T-helper 17 cell (primary cell): ENCODE measurements at regions not wholly inside any gene's neighbourhood (a gene's known extent, or its start where the extent isn't known, plus 50 kb on each side); places are given as distances from the start of the nearest gene placed in this dataset.

Source experiments
- ATAC-seq: fragments of 150-1000 bp; cut with Tn5 transposase; 2 replicates; pipeline ENCODE4 v1.10.0; 2021; ENCODE audit warnings: mild to moderate bottlenecking, moderate library complexity
- DNase-seq, 3 donors: peaks; one replicate each; pipeline versions ENCODE4 v3.0.0 to v3.0.0-alpha.2; 2020 to 2021
- H3K9me3 ChIP-seq: one replicate; pipeline ENCODE4 v1.7.0; 2013; ENCODE audit warnings: low read length, mild to moderate bottlenecking; ENCODE audit not compliant: control insufficient read depth, poor library complexity, severe bottlenecking
- H3K27ac Mint-ChIP-seq: one replicate; pipeline ENCODE4 v1.8.0; 2022; ENCODE audit warnings: mild to moderate bottlenecking, moderate library complexity, mixed read lengths
- H3K27me3 Mint-ChIP-seq: one replicate; pipeline ENCODE4 v1.8.0; 2022; ENCODE audit warnings: mixed read lengths
- H3K36me3 Mint-ChIP-seq: one replicate; pipeline ENCODE4 v1.8.0; 2022; ENCODE audit warnings: low read depth, mixed read lengths
- H3K4me1 Mint-ChIP-seq: one replicate; pipeline ENCODE4 v1.8.0; 2022; ENCODE audit warnings: mild to moderate bottlenecking, mixed read lengths
- H3K4me3 Mint-ChIP-seq: one replicate; pipeline ENCODE4 v1.8.0; 2022; ENCODE audit warnings: mild to moderate bottlenecking, moderate library complexity, mixed read lengths

DNA sequence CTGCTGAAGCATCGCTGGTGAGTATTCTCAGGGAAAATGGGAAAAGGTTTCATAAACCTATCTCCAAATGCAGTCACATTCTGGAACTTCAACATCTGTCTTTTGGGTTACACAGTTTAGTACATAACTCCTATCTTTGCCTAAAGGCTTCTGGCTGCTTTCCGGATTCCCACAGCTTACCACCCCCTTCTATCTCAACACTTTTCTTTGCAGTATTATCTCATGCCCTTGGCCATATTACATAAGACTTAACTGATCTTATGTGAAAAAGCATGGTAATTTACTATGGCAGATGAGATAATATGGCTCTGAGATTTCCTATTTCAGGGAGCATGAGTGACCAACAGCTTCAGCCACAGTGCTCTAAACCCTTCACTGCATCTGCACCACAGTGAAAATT is 369.3 kb upstream of the LINC00305 start:
- Mint-ChIP-seq H3K27me3 (no peaks in the 10 kb centered on the region), H3K27ac (no peak overlapping the region), H3K4me3 (no peak overlapping the region), H3K36me3 (no peaks in the 10 kb centered on the region), H3K4me1 (no peaks in the 10 kb centered on the region)
- no peak for DNase-seq
- peaks cover 2% of the 10 kb centered on the region for H3K9me3 ChIP-seq
- ATAC-seq = no peak

DNA sequence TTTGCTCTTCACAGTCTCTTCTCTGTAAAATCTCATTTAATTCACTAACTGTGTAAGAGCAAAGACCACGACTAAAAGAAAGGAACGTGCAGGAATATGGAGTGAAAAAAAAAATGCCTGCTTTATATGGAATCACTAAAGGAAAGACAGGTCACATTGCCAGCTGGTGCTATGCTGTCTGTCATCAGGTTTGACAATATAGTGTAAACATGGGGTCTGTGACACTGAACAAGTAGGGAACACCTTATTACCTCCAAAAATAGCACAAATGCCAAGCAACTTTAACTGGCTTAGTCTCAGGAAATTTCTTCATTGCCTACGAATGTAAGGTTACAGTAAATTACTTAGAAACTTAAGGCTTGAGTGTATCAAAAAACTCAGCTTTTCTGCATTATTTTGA is 364.5 kb upstream of the LINC00305 start:
- Mint-ChIP-seq H3K27me3 (no peaks in the 10 kb centered on the region), H3K4me1 (no peaks in the 10 kb centered on the region), H3K27ac (no peak overlapping the region), H3K4me3 (no peak overlapping the region), H3K36me3 (no peaks in the 10 kb centered on the region)
- H3K9me3 ChIP-seq = no peaks in the 10 kb centered on the region
- DNase-seq (no peak), ATAC-seq (no peak)

DNA sequence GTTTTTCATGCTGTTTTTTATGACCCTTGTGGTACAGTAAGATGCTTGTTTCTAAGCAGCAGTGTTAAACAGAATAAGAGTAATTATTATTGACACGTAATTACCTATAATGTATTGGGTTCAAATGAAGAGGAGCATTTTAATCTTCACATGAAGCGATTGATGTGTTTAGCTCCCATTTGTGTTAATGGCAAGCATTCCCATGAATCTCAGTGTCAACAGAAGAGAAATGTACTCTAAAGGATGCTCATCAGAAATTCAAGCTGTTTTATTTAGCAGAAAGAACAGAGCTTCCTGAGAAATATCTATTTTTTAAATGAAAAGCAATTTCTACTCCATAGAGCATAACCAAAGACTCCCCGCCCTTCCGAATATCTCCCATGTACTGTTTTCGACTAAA is 341.3 kb upstream of the LINC00305 start:
- no peak for ATAC-seq
- no peaks in the 10 kb centered on the region for H3K9me3 ChIP-seq
- Mint-ChIP-seq H3K27me3 (no peaks in the 10 kb centered on the region), H3K4me3 (no peak overlapping the region), H3K4me1 (no peaks in the 10 kb centered on the region), H3K36me3 (no peaks in the 10 kb centered on the region), H3K27ac (no peak overlapping the region)
- DNase-seq = no peak

DNA sequence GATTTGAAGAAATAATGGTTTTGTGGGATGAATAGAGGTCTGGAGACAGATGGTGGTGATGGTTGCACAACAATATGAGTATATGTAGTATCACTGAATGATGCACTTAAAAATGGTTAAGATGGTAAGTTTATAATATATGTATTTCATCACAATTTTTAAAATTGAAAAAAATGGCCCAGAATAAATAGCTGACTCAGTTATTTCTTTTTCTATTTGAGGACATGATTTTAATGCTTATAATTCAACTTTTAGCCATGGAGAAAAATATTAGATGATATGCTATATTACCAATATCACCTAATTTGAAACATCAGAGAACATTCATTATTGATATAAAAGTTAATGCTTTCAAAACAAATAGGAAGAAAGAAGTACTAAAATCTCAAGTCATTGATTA is 339.8 kb upstream of the LINC00305 start:
- DNase-seq = no peak
- H3K27me3 Mint-ChIP-seq = no peaks in the 10 kb centered on the region
- H3K4me1 Mint-ChIP-seq = no peaks in the 10 kb centered on the region
- H3K36me3 Mint-ChIP-seq = no peaks in the 10 kb centered on the region
- no peak overlapping the region for H3K4me3 Mint-ChIP-seq
- H3K9me3 ChIP-seq = no peaks in the 10 kb centered on the region
- no peak overlapping the region for H3K27ac Mint-ChIP-seq
- no peak for ATAC-seq

DNA sequence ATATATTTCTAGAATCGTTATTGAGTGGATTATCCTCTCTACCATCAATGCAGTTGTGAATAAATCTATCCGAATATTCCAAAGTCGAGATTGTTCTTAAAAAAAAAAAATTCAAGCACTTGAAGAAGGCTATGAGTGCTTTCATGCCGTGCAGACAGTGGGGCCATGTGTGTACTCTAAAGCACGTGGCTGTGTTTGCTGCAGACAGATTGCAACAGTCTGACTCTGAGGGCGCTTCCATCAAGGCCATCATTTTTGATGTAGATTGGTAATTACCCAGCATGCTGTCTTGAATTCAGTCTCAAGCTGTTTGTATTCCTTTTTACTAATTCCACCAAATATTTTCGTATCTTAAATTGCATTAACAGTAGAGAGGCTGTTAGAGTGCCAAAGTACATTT is 325.9 kb upstream of the LINC00305 start:
- Mint-ChIP-seq H3K4me1 (no peaks in the 10 kb centered on the region), H3K36me3 (no peaks in the 10 kb centered on the region)

DNA sequence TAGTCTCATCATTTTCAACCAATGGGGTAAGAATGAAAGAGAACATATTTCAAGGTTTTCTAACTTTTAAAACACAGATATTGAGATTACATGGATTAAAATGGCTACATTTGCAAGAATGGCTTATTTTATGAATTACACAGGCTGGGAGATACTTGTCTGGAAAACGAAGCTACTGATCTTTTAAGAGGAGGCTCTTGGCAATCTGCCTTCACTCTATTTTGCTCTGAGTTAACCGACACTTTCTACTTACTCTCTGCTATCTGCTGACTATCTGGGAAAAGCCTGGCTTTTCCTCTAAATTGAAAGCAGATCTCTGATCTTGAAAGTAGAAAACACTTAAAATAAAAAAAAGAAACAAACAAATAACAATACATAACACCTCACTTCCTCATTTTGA is 325.4 kb upstream of the LINC00305 start:
- no peaks in the 10 kb centered on the region for H3K36me3 Mint-ChIP-seq
- H3K9me3 ChIP-seq = no peaks in the 10 kb centered on the region
- H3K27ac Mint-ChIP-seq = no peak overlapping the region
- no peaks in the 10 kb centered on the region for H3K27me3 Mint-ChIP-seq
- no peak overlapping the region for H3K4me3 Mint-ChIP-seq
- no peaks in the 10 kb centered on the region for H3K4me1 Mint-ChIP-seq
- DNase-seq (no peak), ATAC-seq (no peak)

More for the DNA sequence above, 325.9 kb upstream of the LINC00305 start:
- Mint-ChIP-seq H3K4me3 (no peak overlapping the region), H3K27me3 (no peaks in the 10 kb centered on the region), H3K27ac (no peak overlapping the region)
- DNase-seq (no peak), ATAC-seq (no peak)
- H3K9me3 ChIP-seq = no peaks in the 10 kb centered on the region

DNA sequence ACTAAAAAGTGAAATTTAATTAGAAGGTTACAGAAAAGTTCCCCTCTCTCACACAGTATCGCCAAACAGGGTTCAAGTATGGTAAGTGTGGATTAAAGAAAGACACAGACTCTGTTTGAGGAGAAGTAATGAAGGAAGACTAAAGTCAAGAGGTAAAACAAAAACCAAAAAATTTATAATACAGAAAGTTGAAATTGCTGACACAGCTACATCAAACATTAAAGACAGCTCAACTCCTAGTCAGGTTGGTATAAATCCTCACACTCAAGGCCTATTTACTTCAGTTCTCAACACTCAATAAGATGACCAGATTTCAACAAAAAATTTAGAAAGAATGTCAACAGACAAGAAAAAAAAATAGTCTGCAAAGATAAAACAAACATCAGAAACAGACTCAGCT is 300.5 kb upstream of the LINC00305 start:
- H3K9me3 ChIP-seq = no peaks in the 10 kb centered on the region
- Mint-ChIP-seq H3K4me1 (no peaks in the 10 kb centered on the region), H3K27ac (no peak overlapping the region), H3K27me3 (no peaks in the 10 kb centered on the region), H3K36me3 (no peaks in the 10 kb centered on the region), H3K4me3 (no peak overlapping the region)
- ATAC-seq (no peak), DNase-seq (no peak)

DNA sequence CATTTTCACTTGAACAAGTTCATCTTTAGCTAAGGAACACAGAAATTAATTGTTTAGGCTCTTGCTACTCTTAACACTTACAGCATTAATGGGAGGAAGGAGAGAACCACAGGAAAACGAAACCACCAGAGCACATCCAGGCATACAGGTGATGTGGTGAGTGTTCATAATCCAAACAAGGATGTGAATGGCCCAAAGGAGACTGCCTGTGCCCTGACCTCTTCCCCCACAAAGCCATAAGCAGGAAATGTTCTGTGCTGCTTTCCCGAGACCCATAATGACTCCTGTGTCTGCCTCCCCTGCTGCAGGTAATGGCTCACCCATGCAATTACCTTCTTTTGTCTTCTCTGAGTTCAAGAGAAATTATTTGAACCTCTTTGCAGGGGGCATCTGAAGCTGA is 295.9 kb upstream of the LINC00305 start:
- Mint-ChIP-seq H3K4me3 (no peak overlapping the region), H3K27ac (no peak overlapping the region), H3K27me3 (no peaks in the 10 kb centered on the region), H3K36me3 (no peaks in the 10 kb centered on the region), H3K4me1 (no peaks in the 10 kb centered on the region)
- ATAC-seq (no peak), DNase-seq (no peak)
- no peaks in the 10 kb centered on the region for H3K9me3 ChIP-seq

DNA sequence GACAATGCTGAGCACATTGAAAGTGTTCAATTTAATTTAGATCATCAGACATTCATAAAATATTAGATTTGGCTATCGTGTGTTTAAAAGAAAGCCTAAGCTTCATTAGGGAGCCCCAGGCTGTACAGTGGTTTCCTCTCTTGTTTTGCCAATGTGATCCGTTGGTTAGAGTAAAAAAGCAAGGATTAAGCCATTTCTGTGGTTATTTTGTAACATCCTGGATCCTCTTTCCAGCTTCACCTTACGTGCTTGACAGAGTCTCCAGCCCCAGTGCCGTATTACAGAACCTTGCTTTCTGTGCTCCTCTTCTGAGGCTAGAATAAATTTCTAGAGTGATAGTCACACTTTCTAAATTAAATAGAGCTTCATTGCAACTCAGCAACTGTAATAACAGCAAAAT is 289.3 kb upstream of the LINC00305 start:
- H3K27ac Mint-ChIP-seq = no peak overlapping the region
- H3K36me3 Mint-ChIP-seq = no peaks in the 10 kb centered on the region
- H3K4me3 Mint-ChIP-seq = no peak overlapping the region
- ATAC-seq = no peak
- H3K4me1 Mint-ChIP-seq = no peaks in the 10 kb centered on the region
- no peak for DNase-seq
- no peaks in the 10 kb centered on the region for H3K27me3 Mint-ChIP-seq
- no peaks in the 10 kb centered on the region for H3K9me3 ChIP-seq

DNA sequence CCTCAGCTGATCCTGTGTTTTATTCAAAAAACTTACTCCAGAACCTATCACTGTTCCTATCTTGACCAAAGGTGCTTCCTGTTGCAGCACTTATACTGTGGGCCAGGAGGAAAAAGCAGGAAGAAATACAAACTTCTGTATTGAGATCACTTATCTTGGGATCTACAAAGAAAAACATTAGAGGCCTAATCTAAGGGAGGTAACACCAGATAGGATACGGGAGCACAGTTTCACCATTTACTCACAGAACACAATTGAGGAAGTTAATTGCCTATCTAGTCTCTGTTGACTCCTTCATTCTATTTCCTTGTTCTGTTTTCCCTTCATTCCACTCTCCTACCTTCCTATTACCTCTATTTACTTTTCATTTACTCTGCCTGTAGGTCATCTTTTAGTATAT is 287.2 kb upstream of the LINC00305 start:
- Mint-ChIP-seq H3K4me3 (no peak overlapping the region), H3K27ac (no peak overlapping the region), H3K4me1 (no peaks in the 10 kb centered on the region), H3K36me3 (no peaks in the 10 kb centered on the region), H3K27me3 (no peaks in the 10 kb centered on the region)
- no peak for ATAC-seq
- no peaks in the 10 kb centered on the region for H3K9me3 ChIP-seq
- no peak for DNase-seq

DNA sequence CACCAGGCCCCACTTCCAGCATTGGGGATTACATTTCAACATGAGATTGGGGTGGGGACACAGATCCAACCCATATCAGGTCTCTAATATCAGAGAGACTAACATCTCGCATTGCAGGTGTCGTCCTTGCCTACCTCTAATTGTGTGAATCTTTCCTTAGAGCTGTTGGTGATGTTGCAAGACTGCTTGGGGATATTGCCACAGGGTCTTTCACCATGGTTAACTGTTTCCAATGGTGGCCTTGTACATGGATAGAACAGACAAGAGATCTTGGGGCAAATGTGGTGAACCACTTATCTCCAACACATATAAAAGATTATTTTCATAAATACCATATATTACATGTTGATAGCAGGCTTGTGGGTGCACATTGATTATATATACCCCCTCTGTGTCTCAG is 270.3 kb upstream of the LINC00305 start:
- Mint-ChIP-seq H3K4me1 (no peaks in the 10 kb centered on the region), H3K36me3 (no peaks in the 10 kb centered on the region)
- no peak for ATAC-seq

DNA sequence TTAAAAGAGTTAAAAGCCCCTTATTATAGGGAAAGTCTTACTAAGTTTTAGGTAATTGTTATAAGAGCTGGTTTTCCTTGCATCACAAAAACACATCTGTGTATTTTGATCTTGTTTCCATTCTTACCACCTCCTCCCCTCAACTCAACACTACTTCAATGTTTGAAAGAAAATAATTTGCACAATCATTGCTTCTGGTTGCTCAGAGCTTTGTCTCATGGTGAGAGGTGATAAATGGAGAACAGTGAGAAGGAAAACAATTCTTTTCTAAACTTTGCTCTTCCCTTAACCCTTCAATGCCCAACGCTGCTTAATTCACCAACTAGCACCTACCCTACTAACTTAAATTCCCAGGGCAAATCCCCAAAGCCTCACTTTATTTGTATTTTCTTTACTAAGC is 268.1 kb upstream of the LINC00305 start:
- ATAC-seq = no peak
- H3K27ac Mint-ChIP-seq = no peak overlapping the region
- H3K36me3 Mint-ChIP-seq = no peaks in the 10 kb centered on the region
- DNase-seq = no peak
- no peaks in the 10 kb centered on the region for H3K27me3 Mint-ChIP-seq
- no peaks in the 10 kb centered on the region for H3K9me3 ChIP-seq
- no peak overlapping the region for H3K4me3 Mint-ChIP-seq
- H3K4me1 Mint-ChIP-seq = no peaks in the 10 kb centered on the region

More for the DNA sequence above, 270.3 kb upstream of the LINC00305 start:
- Mint-ChIP-seq H3K27me3 (no peaks in the 10 kb centered on the region), H3K27ac (no peak overlapping the region), H3K4me3 (no peak overlapping the region)
- no peaks in the 10 kb centered on the region for H3K9me3 ChIP-seq
- no peak for DNase-seq

DNA sequence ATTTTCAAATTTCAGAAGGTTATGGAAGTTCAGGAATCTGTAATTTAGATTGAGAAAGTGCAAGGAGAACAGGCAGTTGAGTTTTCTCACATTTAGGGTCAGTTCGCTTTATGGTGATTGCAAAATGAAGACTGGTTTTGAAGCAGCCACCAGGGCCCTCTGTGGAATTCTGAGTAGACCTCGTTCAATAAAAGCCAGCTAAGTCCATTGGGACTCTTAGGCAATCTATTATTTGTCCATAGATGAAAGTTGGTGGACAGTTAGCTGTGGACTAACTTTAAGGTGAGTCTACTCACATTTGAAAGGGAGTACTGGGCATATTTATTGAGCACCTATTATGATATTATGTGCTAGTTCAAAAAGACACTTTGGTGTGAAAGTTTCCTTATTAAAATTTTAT is 266.3 kb upstream of the LINC00305 start:
- DNase-seq = no peak
- no peaks in the 10 kb centered on the region for H3K27me3 Mint-ChIP-seq
- no peaks in the 10 kb centered on the region for H3K9me3 ChIP-seq
- no peaks in the 10 kb centered on the region for H3K36me3 Mint-ChIP-seq
- no peak for ATAC-seq
- no peak overlapping the region for H3K4me3 Mint-ChIP-seq
- no peaks in the 10 kb centered on the region for H3K4me1 Mint-ChIP-seq
- H3K27ac Mint-ChIP-seq = no peak overlapping the region

DNA sequence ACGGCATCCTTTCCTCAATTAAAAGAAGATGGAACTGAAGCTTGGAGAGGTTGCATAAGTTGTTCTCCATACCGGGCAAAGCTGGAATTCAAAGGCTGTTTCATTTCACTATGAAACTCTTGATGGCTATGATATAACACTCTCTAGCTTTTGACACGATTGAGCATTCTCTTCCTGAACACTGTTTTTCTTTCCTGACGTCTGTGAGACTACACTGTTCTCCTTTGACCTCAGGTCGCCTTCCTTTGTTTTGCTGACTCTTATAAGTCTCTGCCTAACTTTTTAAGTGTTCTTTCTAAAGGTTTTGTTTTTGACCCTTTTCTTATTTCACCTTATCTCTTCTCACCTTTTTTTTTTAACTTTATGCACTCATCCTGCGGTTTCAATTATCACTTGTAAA is 261.8 kb upstream of the LINC00305 start:
- DNase-seq (no peak), ATAC-seq (no peak)
- Mint-ChIP-seq H3K27me3 (no peaks in the 10 kb centered on the region), H3K36me3 (no peaks in the 10 kb centered on the region), H3K4me1 (no peaks in the 10 kb centered on the region), H3K4me3 (no peak overlapping the region), H3K27ac (no peak overlapping the region)
- no peaks in the 10 kb centered on the region for H3K9me3 ChIP-seq

DNA sequence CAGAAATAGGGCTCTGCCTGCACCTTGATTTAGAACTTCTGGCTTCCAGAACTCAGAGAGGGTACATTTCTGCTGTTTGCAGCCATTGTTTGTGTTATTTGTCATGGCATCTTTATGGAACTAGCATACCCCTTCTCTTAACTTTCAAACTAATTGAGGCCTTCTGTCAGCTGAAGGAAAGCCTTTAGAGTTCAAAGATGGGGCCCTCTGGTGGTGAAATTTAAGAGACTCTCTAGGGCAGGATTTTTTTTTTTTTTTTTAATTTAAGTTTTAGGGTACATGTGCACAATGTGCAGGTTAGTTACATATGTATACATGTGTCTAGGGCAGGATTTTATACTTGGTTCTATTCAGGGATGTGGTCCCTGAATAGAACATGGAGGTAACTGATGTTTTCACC is 260.6 kb upstream of the LINC00305 start:
- no peak for DNase-seq
- H3K4me1 Mint-ChIP-seq = no peaks in the 10 kb centered on the region
- no peaks in the 10 kb centered on the region for H3K9me3 ChIP-seq
- no peaks in the 10 kb centered on the region for H3K36me3 Mint-ChIP-seq
- H3K4me3 Mint-ChIP-seq = no peak overlapping the region
- H3K27ac Mint-ChIP-seq = no peak overlapping the region
- H3K27me3 Mint-ChIP-seq = no peaks in the 10 kb centered on the region
- no peak for ATAC-seq
